PC-9 (cell line): ENCODE measurements at regions not wholly inside any gene's neighbourhood (a gene's known extent, or its start where the extent isn't known, plus 50 kb on each side); places are given as distances from the start of the nearest gene placed in this dataset.

Experiments
- CTCF ChIP-seq: fragments of 200-600 bp; sonication (generic); conservative IDR thresholded peaks from 2 replicates; pipeline ENCODE4 v1.6.1; 2017; ENCODE audit warnings: mixed run types, antibody characterized with exemption, mild to moderate bottlenecking, moderate library complexity
- EZH2 ChIP-seq: fragments of 200-600 bp; sonication (generic); IDR thresholded peaks from 2 replicates; pipeline ENCODE4 v1.8.0; 2017; ENCODE audit warnings: antibody characterized with exemption, low read depth

- TF ChIP-seq EZH2 (no peak), CTCF (peak; percentile 70)
These were observed 122.9 kb upstream of the TMEM132D start for GRCh38 chr12:130026608-130027176.
